HG03064 (cell line): ENCODE measurements at regions not wholly inside any gene's neighbourhood (a gene's known extent, or its start where the extent isn't known, plus 50 kb on each side); places are given as distances from the start of the nearest gene placed in this dataset.
"Not testable (repeated sequence)": the region's sequence is repeated elsewhere in the genome, so short reads cannot be mapped to it uniquely, and the experiment has no call there.

Experiments
- ATAC-seq: cut with Tn5 transposase; IDR thresholded peaks from one replicate; pipeline ENCODE4 v1.9.1; 2021; ENCODE audit warnings: low read depth; ENCODE audit not compliant: unreplicated experiment

- ATAC-seq = no peak
These were observed 209.8 kb downstream of the CSNK1G3 start for GRCh38 chr5:123721675-123722276.

GRCh38 chr5:123720955-123721354, 209.0 kb downstream of the CSNK1G3 start:
- no peak for ATAC-seq

DNA sequence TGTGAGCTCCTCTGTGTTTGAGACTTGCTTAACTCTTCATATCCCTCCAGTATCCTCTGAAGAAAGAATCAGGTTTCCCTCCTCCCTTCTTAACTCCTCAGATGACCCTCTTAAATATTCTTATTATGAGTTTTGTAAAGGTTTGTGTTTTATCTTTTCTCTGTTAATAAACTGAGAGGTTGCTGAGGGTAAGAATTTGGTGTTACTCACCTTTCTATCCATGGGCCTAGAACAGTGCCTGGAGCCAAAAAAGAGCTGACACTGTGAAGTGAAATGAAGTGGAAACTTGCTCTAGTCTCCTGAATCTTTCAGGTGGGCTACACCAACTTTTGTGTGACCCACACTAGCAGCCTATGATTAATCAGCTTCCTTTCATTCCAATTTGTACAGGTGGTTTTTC, 208.4 kb downstream of the CSNK1G3 start:
- no peak for ATAC-seq

DNA sequence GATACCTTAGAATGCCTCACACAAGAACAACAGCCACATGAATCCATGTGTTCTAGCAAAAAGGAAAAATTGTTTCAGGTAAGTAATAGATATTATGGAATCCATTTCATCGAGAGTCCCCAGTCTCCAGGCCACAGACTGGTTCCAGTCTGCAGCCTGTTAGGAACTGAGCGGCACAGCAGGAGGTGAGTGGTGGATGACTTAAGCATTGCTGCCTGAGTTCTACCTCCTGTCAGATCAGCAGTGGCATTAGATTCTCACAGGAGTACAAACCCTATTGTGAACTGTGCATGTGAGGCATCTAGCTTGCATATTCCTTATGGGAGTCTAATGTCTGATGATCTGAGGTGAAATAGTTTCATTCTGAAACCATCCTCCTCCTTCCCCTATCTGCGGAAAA, 207.0 kb downstream of the CSNK1G3 start:
- ATAC-seq = no peak

GRCh38 chr5:123718238-123718637, 206.3 kb downstream of the CSNK1G3 start:
- ATAC-seq = no peak

GRCh38 chr5:123717139-123717538, 205.2 kb downstream of the CSNK1G3 start:
- no peak for ATAC-seq

DNA sequence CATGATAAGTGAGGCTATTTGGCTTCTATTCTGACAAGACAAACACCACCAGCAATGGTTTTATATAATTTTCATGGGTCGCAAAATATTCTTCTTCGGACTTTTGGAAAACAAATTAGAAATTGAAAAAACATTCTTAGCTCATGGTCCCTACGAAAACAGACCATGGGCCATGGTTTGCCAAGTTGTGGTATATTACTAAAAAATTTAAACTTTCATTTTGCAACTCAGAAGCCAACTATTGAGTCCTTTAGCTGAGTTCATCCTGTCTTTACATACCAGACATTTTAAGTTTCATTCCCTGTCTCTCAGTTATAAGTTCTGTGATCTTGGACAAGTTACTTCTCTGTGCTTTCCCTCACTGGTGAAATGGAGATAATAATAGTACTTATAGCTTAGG, 198.1 kb downstream of the CSNK1G3 start:
- no peak for ATAC-seq

DNA sequence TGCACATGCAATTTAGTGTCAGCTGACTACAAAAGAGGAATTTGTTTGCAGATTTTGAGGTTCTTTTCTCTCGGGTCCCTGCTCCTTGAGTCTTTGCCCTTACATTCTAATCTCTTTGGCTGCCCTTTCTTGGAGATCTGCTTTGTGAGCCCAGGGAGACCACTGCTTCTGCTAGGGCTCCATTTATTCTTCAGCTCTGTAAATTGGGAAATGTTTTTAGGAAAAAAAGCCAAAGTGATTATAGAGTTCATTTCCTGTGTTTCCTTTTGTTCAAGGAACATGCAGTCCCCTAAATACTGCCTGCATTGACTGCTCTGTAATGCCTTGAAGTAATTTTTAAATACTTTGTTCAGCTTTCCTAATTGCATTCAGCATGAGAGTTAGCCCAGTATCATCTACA, 197.4 kb downstream of the CSNK1G3 start:
- no peak for ATAC-seq

GRCh38 chr5:123708074-123708806, 196.3 kb downstream of the CSNK1G3 start:
- ATAC-seq = no peak

- ATAC-seq = no peak
These were observed 194.6 kb downstream of the CSNK1G3 start for GRCh38 chr5:123706531-123706930.

DNA sequence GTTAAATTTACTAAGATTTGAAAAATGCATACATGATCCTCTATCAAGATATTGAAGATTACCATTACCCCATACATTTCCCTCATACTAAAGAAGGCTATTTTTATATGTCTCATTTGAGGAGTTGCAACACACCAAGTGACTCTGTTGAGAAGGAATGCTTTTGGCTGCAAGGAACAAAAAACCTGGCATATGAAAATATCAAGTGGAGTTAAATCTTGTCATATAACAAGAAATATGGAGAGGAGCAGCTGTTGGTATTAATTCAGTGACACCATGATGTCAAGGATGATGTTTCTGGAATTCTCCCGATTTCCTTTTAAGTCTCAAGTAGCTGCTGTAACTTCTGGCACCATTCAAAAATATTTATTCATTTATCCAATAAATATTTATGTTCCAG, 193.8 kb downstream of the CSNK1G3 start:
- no peak for ATAC-seq

- ATAC-seq = no peak
These were observed 189.7 kb downstream of the CSNK1G3 start for GRCh38 chr5:123701511-123702200.

GRCh38 chr5:123700624-123701287, 188.8 kb downstream of the CSNK1G3 start:
- no peak for ATAC-seq

DNA sequence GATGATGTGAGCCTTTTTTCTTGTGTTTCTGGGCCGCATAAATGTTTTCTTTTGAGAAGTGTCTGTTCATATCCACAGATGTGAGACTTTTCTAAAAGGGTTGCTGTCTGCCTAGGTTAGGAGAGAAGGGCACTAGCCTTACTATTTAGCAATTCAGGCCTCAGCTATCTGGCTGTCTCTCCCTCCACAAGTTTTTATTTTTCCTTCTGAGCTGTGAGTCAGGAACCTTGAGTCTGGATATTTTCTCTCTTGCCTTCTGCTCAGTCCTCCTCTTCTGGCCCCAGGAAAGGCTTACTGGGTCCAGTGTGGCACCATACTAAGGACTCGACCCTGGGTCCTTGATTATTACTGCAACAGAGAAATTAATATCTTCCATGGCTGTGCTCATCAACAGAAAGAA, 187.6 kb downstream of the CSNK1G3 start:
- no peak for ATAC-seq

DNA sequence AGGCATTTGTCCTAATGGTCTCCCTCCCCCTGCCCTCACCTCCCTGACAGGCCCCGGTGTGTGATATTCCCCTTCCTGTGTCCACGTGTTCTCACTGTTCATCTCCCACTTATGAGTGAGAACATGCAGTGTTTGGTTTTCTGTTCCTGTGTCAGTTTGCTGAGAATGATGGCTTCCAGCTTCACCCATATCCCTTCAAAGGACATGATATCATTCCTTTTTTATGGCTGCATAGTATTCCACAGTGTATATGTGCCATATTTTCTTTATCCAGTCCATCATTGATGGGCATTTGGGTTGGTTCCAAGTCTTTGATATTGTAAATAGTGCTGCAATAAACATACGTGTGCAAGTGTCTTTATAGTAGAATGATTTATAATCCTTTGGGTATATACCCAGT, 187.0 kb downstream of the CSNK1G3 start:
- ATAC-seq = not testable (repeated sequence)

DNA sequence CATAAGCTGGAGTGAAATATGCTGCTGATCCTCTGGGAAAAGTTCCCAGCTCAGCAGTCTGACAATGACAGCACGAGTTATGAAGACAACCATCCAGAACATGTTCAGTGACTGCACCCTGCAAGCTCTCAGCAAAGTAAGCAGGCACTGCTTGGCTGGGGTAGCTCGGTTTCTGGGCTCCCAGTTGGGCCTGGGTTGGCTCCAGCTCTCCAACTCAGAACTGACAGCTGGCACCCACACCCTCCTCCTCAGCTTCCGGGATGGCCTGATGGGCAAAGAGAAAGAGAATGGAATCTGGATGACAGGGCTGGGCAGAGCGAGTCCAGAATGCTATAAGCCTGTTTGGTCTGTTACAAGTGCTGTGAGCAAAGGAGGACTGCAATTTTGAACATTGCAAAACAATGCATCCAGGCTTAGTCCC, 185.0 kb downstream of the CSNK1G3 start:
- ATAC-seq = no peak

- no peak for ATAC-seq
These were observed 178.8 kb downstream of the CSNK1G3 start for GRCh38 chr5:123690821-123691220.

GRCh38 chr5:123681061-123681460, 169.1 kb downstream of the CSNK1G3 start:
- ATAC-seq = no peak

- no peak for ATAC-seq
These were observed 161.1 kb downstream of the CSNK1G3 start for GRCh38 chr5:123673107-123673506.

DNA sequence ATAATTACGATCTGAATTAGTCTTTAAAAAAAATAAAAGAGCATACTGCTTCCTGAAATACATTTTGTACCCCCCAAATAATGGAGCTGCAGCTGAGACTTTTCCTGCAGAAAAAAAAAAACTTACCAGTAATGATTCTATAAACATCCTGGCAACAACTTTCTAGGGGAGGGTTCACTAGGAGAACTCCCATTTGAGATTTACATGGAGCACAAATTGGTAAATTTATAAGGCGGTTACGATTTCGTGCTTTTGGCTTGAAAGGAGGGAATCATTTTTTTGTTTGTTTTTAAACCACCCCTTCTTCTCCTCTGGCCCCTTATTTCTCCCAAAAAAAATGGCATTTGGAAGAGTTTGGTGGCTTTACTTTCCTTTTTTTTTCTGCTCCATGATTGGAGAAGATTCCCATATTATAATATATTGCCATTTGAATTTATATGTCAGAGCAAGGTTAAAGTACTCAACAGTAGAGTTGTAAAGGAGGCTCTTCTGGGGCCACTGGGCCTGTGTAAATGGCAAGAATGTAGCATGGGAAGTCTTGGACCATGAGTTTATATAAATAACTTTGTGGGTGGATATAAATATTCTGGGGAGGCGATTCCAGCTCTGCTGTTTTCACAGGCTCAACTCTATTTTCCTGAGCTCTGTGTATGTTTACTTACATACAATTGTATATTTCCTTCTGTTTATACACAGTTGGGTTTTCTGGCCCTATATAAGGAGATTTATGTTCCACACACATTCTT, 159.9 kb downstream of the CSNK1G3 start:
- no peak for ATAC-seq

DNA sequence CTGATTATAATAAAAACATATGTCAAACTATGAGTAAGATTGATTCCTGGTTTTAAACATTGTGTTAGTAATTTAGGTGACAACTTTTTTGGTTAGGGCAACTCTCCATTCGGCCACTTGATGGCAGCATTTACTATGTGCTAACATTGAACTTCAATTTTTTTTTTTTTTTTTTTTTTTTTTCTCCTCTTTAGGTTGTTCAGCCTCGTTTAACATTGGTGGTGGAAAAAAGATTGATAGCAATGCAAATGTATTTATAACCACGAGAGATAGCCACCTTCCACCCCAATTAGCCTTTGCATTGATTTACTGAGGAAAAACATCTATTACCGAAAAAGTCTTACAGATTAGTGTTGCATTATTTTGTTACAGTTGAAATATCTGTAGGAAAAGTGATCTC, 159.1 kb downstream of the CSNK1G3 start:
- ATAC-seq = no peak
